ENCODE measurements at regions not wholly inside any gene's neighbourhood (a gene's known extent, or its start where the extent isn't known, plus 50 kb on each side); places are given as distances from the start of the nearest gene placed in this dataset.

DNA sequence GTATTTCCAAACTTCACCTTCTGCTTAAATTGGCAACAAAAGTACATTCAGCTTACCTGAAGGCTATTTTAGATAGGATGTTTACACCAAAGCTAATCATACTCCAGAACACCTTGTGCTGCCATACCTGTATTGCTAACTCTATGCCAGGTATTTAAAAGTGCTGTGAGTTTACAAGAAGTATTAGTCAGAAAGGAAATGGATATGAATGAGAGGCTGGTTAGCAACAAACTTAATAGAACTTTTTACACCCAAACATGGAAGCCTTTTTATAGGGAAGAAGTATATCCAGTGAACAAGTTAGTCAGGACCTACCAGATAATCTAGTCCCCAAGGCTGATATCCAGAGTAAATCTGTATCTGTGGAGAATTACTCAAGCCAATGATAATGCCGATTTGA is 131.2 kb upstream of the SPRY1 start:
- TF ChIP-seq LEF1 (IDR thresholded peaks at IDR 0.05; ENCODE audit: borderline replicate concordance) (no peak), FOXK2 (IDR thresholded peaks at IDR 0.05) (no peak), HDGF (IDR thresholded peaks at IDR 0.05; ENCODE audit: borderline replicate concordance) (no peak), SUZ12 (IDR thresholded peaks at IDR 0.05) (no peak), ELF4 (IDR thresholded peaks at IDR 0.05) (no peak), TARDBP (IDR thresholded peaks at IDR 0.05) (no peak), L3MBTL2 (conservative IDR thresholded peaks at IDR 0.05) (no peak), NFRKB (IDR thresholded peaks at IDR 0.05) (no peak), SP1 (IDR thresholded peaks at IDR 0.05) (no peak)

All from HEK293T (cell line).